DND-41 (cell line): ENCODE measurements at regions not wholly inside any gene's neighbourhood (a gene's known extent, or its start where the extent isn't known, plus 50 kb on each side); places are given as distances from the start of the nearest gene placed in this dataset.

Experiments
- CTCF ChIP-seq: IDR thresholded peaks from 2 replicates; pipeline ENCODE4 v1.5.1; 2012; ENCODE audit warnings: borderline replicate concordance, low read length, moderate library complexity, mild to moderate bottlenecking; ENCODE audit not compliant: poor library complexity, severe bottlenecking; ENCODE audit errors: extremely low read depth
- EZH2 ChIP-seq: IDR thresholded peaks from 3 replicates; pipeline ENCODE4 v1.6.1; 2012; ENCODE audit warnings: borderline replicate concordance, low read depth, mild to moderate bottlenecking, moderate library complexity, low read length, inconsistent platforms; ENCODE audit not compliant: severe bottlenecking

GRCh38 chr4:85246055-85246454 lies 228.9 kb upstream of the ARHGAP24 start:
- TF ChIP-seq CTCF = no peak
- no peak for TF ChIP-seq EZH2
